ENCODE measurements at regions not wholly inside any gene's neighbourhood (a gene's known extent, or its start where the extent isn't known, plus 50 kb on each side); places are given as distances from the start of the nearest gene placed in this dataset.

- 80 to 93% methylated on average over 1 to 2 of the region's 2 CpGs for WGBS, 2 donors (ENCODE audit: low coverage in 1 of 2)
- TF ChIP-seq EP300 (IDR thresholded peaks at IDR 0.05) (no peak), POLR2A (IDR thresholded peaks at IDR 0.05) (no peak), CTCF (IDR thresholded peaks at IDR 0.05) (no peak), POLR2AphosphoS5 (IDR thresholded peaks at IDR 0.05) (no peak)
Measured at GRCh38 chr3:15919971-15920370, 122.2 kb upstream of the ANKRD28 start.

GRCh38 chr3:15923640-15924405 is 126.0 kb upstream of the ANKRD28 start:
- no peaks in the 10 kb centered on the region for H3K36me3 ChIP-seq
- H3K9me3 ChIP-seq, result no peaks in the 10 kb centered on the region
- no peak for ATAC-seq

More at GRCh38 chr3:15919971-15920370, 122.2 kb upstream of the ANKRD28 start:
- Histone ChIP-seq H3K4me1 (no peaks in the 10 kb centered on the region), H3K36me3 (no peaks in the 10 kb centered on the region), H3K9me3 (no peaks in the 10 kb centered on the region), H3K4me3 (no peak overlapping the region), H3K27me3 (no peaks in the 10 kb centered on the region), H3K27ac (no peak overlapping the region)
- ATAC-seq, result no peak

GRCh38 chr3:15924914-15925313 is 127.1 kb upstream of the ANKRD28 start:
- TF ChIP-seq POLR2A (IDR thresholded peaks at IDR 0.05) (no peak), EP300 (IDR thresholded peaks at IDR 0.05) (no peak), POLR2AphosphoS5 (IDR thresholded peaks at IDR 0.05) (no peak), CTCF (IDR thresholded peaks at IDR 0.05) (no peak)
- Histone ChIP-seq H3K4me1 (no peaks in the 10 kb centered on the region), H3K27me3 (no peaks in the 10 kb centered on the region), H3K27ac (no peak overlapping the region), H3K36me3 (no peaks in the 10 kb centered on the region), H3K9me3 (no peaks in the 10 kb centered on the region), H3K4me3 (no peak overlapping the region)
- WGBS, 2 donors (ENCODE audit: low coverage in 1 of 2), result 25 to 67% methylated on average over 2 of the region's 2 CpGs
- ATAC-seq, result no peak

More at GRCh38 chr3:15923640-15924405, 126.0 kb upstream of the ANKRD28 start:
- Histone ChIP-seq H3K27me3 (no peaks in the 10 kb centered on the region), H3K4me3 (no peak overlapping the region), H3K27ac (no peak overlapping the region), H3K4me1 (no peaks in the 10 kb centered on the region)
- no peak for TF ChIP-seq POLR2AphosphoS5 (IDR thresholded peaks at IDR 0.05)
- TF ChIP-seq EP300 (IDR thresholded peaks at IDR 0.05), result no peak
- no peak for TF ChIP-seq CTCF (IDR thresholded peaks at IDR 0.05)
- no peak for TF ChIP-seq POLR2A (IDR thresholded peaks at IDR 0.05)
- 75 to 80% methylated on average over 4 to 5 of the region's 5 CpGs for WGBS, 2 donors (ENCODE audit: low coverage in 1 of 2)

GRCh38 chr3:15926871-15927270 is 129.1 kb upstream of the ANKRD28 start:
- 59 to 70% methylated on average over 2 of the region's 2 CpGs for WGBS, 2 donors (ENCODE audit: low coverage in 1 of 2)
- no peaks in the 10 kb centered on the region for H3K27me3 ChIP-seq
- TF ChIP-seq EP300 (IDR thresholded peaks at IDR 0.05) (no peak), POLR2A (IDR thresholded peaks at IDR 0.05) (no peak), POLR2AphosphoS5 (IDR thresholded peaks at IDR 0.05) (no peak), CTCF (IDR thresholded peaks at IDR 0.05) (no peak)
- H3K4me3 ChIP-seq, result no peak overlapping the region
- H3K9me3 ChIP-seq, result no peaks in the 10 kb centered on the region
- peaks cover 0 to under 1% (median 0%) of the 10 kb centered on the region in 3 donors for H3K4me1 ChIP-seq
- no peak for ATAC-seq
- no peak overlapping the region for H3K27ac ChIP-seq
- H3K36me3 ChIP-seq, result no peaks in the 10 kb centered on the region

- Histone ChIP-seq H3K27ac (no peak overlapping the region), H3K4me3 (no peak overlapping the region), H3K36me3 (no peaks in the 10 kb centered on the region), H3K4me1 (peaks cover 0 to 11% (median 0%) of the 10 kb centered on the region in 3 donors), H3K27me3 (no peaks in the 10 kb centered on the region), H3K9me3 (no peaks in the 10 kb centered on the region)
- 20 to 80% methylated on average over 1 of the region's 1 CpG for WGBS, 2 donors (ENCODE audit: low coverage in 1 of 2)
- ATAC-seq, result no peak
- TF ChIP-seq POLR2AphosphoS5 (IDR thresholded peaks at IDR 0.05), result no peak
- no peak for TF ChIP-seq EP300 (IDR thresholded peaks at IDR 0.05)
- TF ChIP-seq CTCF (IDR thresholded peaks at IDR 0.05), result no peak
- no peak for TF ChIP-seq POLR2A (IDR thresholded peaks at IDR 0.05)
Measured at GRCh38 chr3:15927969-15928368, 130.2 kb upstream of the ANKRD28 start.
